GM10266 (cell line): ENCODE measurements at regions not wholly inside any gene's neighbourhood (a gene's known extent, or its start where the extent isn't known, plus 50 kb on each side); places are given as distances from the start of the nearest gene placed in this dataset.
"Not testable (repeated sequence)": the region's sequence is repeated elsewhere in the genome, so short reads cannot be mapped to it uniquely, and the experiment has no call there.

Experiments used
- DNase-seq: peaks from one replicate; pipeline ENCODE4 v3.0.0; 2012; ENCODE audit errors: extremely low spot score
- TF ChIP-seq, protein P1 (sequence below): IDR thresholded peaks from 2 replicates; pipeline ENCODE4 v1.5.1; 2012; ENCODE audit warnings: mild to moderate bottlenecking, low read depth; ENCODE audit not compliant: control insufficient read depth, insufficient read depth; ENCODE audit errors: missing control alignments

DNA sequence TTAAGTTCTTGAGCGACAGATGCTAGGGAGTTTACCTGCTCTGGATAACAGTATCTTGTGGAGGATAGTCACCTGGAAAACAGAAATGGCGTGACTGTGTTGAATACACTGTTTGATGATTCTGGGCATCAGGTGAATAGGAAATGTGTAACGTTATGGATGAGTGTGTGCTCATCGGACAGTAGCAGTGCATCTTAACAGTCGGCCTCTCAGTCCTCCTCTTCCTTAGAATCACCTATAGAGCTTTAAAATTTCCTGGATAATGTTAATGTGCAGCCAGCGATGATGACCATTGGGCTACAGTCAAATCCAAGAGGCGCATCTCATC, 217.7 kb downstream of the OR2B2 start:
- TF ChIP-seq, protein P1, sequence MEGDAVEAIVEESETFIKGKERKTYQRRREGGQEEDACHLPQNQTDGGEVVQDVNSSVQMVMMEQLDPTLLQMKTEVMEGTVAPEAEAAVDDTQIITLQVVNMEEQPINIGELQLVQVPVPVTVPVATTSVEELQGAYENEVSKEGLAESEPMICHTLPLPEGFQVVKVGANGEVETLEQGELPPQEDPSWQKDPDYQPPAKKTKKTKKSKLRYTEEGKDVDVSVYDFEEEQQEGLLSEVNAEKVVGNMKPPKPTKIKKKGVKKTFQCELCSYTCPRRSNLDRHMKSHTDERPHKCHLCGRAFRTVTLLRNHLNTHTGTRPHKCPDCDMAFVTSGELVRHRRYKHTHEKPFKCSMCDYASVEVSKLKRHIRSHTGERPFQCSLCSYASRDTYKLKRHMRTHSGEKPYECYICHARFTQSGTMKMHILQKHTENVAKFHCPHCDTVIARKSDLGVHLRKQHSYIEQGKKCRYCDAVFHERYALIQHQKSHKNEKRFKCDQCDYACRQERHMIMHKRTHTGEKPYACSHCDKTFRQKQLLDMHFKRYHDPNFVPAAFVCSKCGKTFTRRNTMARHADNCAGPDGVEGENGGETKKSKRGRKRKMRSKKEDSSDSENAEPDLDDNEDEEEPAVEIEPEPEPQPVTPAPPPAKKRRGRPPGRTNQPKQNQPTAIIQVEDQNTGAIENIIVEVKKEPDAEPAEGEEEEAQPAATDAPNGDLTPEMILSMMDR, result no peak
- DNase-seq, result no peak

- DNase-seq, result peak; percentile 51
- TF ChIP-seq, protein P1, result peak; percentile 24
Measured at GRCh38 chr6:27693766-27694546, 218.2 kb downstream of the OR2B2 start.

- not testable (repeated sequence) for DNase-seq
Measured at GRCh38 chr6:27692133-27692532, 219.2 kb upstream of the ZNF184 start.

DNA sequence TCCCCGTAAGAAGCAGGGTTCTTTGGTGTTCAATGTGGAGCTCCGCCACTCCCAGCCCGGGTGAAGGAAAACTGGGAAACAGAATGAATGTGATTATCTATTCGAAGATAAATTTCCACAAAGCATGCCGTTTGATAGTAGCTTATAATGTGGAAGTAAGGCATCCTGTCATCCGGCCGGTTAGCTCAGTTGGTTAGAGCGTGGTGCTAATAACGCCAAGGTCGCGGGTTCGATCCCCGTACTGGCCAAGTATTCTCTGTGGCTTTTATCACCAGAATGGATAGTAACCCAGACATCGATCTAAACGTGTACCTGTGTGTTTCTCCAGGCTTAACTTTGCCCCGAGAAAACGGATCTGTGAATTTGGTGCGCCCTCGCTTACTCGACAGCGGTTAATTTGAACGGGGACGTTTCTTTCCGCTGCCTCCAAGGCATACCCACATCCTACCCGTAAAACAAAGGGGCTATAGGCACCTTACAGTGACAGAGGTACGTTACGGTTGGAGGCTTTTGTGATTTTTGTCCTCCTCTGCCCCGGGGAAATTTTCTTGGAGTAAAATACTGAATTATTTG, 215.2 kb upstream of the ZNF184 start:
- TF ChIP-seq, protein P1, result no peak
- DNase-seq, result peak; percentile 65

DNA sequence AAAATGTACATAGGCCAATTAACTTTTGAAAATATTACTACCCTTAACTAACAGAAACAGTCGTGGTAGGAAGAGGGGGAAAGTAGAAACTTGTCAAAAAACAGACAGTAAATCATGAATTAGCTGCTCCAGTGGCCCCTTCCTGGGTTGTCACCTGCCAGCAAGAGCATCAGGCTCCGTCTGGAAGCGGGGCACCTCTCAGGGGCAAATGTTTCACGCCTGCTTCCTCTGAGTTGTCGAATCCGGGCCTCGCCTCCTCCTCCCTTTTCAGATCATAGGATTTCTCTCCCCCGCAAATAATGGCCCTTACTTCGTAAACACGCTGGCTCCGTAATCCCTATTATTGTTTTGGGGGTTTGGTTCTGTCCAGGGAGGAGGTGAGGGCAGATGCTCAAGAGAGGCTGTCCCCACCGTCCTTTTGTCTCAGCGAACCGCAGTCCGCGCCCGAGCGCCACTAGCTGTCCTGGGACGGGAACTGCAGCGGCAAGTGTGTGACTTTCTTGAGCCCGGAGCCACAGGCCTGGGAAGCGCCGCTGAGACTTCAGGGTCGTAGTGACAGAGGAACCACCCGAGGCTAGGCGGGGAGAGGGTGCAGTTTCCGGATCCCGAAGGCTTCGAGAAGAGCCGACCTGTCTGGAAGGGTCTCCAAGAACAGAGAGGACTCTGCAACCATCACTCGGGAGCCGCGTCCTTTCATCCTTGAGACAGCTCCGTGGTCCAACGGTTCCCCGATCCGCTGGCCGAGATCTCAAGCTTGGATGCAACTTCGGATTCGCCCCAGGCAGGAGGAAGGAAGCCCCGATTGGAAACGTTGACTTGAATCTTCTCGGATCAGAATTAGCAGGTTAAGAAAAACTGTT, 214.5 kb upstream of the ZNF184 start:
- peak; percentile 75 for DNase-seq
- TF ChIP-seq, protein P1, result peak; percentile 92

GRCh38 chr6:27685279-27685678, 212.4 kb upstream of the ZNF184 start:
- TF ChIP-seq, protein P1, result no peak

DNA sequence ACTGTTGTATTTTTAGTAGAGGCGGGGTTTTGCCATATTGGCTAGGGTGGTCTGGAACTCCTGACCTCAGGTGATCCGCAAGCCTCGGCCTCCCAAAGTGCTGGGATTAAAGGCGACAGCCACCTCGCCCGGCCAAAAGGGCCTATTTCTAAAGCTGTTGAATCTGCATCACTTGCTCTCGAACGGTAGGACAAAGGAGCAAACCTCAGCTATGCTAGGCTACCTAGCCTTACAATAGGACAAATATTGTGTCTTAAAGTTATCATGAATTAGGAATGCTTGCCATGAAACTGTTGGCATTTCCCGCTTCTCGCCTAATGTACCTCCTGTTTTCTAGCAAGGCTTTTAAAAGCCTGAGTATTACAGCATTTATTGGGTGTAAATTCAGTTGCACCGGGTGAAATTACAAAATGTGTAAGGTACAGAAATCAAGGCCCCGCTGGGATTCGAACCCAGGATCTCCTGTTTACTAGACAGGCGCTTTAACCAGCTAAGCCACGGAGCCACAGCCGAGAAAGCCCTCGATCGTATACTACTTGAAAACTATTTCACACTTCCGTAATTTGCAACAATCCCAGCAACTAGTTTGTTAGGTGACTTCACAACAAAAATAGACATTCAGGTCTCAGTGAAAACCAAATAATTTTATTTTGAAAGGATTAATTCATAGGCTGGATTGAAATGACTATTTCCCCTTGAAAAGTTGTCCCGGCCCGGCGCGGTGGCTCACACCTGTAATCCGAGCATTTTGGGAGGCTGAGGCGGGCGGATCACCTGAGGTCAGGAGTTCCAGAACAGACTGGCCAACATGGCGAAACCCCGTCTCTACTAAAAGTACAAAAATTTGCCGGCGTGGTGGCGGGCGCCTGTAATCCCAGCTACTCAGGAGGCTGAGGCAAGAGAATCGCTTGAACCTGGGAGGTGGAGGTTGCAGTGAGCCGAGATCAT, 211.6 kb upstream of the ZNF184 start:
- TF ChIP-seq, protein P1, result no peak
- DNase-seq, result peak; percentile 37

More at GRCh38 chr6:27685279-27685678, 212.4 kb upstream of the ZNF184 start:
- no peak for DNase-seq
